ENCODE measurements at regions not wholly inside any gene's neighbourhood (a gene's known extent, or its start where the extent isn't known, plus 50 kb on each side); places are given as distances from the start of the nearest gene placed in this dataset.

DNA sequence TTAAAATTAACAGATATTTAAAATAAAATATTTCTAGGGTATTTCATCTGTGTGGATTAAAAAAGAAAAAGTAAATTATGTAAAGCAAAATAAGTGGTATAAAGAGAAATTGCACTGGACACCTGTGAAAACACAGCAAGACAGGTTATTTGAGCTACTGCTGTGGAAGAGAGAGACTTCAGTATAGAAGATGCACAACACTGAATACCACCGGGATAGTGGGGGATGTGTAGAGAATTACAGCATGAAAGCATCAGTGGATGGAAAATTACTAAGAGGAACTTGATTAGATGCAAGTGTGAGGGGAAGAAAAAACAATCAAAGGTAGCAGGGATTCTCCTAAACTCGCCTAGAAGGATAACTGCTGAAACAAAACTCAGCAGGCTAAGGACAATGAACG lies 1242.5 kb upstream of the GBE1 start:
- no peak overlapping the region for H3K4me3 ChIP-seq
- WGBS, 2 donors: 57 to 60% methylated on average over 3 of the region's 3 CpGs
- H3K36me3 ChIP-seq: no peaks in the 10 kb centered on the region
- no peak for ATAC-seq
- intact Hi-C loops (cut with DNase I): no loop called here
- no peak overlapping the region for H3K27ac ChIP-seq
- H3K4me1 ChIP-seq: no peaks in the 10 kb centered on the region
- no peaks in the 10 kb centered on the region for H3K9me3 ChIP-seq
- TF ChIP-seq, protein P1, sequence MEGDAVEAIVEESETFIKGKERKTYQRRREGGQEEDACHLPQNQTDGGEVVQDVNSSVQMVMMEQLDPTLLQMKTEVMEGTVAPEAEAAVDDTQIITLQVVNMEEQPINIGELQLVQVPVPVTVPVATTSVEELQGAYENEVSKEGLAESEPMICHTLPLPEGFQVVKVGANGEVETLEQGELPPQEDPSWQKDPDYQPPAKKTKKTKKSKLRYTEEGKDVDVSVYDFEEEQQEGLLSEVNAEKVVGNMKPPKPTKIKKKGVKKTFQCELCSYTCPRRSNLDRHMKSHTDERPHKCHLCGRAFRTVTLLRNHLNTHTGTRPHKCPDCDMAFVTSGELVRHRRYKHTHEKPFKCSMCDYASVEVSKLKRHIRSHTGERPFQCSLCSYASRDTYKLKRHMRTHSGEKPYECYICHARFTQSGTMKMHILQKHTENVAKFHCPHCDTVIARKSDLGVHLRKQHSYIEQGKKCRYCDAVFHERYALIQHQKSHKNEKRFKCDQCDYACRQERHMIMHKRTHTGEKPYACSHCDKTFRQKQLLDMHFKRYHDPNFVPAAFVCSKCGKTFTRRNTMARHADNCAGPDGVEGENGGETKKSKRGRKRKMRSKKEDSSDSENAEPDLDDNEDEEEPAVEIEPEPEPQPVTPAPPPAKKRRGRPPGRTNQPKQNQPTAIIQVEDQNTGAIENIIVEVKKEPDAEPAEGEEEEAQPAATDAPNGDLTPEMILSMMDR (IDR thresholded peaks at IDR 0.05): no peak
- H3K27me3 ChIP-seq: no peaks in the 10 kb centered on the region
- no peak for DNase-seq

DNA sequence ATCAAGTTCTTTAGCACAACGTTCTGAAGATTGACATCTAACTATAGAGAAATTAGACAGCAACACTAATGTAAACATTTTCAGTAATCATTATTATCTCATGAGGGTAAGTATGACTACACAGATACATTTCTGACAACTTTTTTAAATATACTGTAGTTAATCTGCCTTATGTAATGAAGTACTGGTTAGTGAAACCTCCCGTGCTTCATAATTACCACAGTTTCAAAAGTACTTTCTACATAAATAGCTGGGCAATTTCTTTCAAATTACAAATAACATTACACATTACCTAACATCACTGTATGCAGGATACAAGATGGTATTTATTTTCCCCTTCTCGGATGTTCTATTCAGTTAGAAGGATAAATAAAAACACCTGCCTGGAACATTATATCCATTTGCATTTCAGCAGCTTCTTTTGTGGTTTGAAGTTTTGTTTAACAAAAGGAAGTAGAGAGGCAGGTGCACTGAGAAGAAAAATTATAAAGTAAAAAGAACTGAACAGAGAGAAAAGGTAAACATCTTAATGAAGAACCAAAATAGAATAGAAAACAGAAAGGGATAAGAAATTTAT lies 1241.5 kb upstream of the GBE1 start:
- Histone ChIP-seq H3K9me3 (peaks cover 0 to 1% (median 0%) of the 10 kb centered on the region in 11 donors), H3K4me3 (no peak overlapping the region), H3K4me1 (no peaks in the 10 kb centered on the region), H3K27ac (no peak overlapping the region), H3K36me3 (no peaks in the 10 kb centered on the region), H3K27me3 (no peaks in the 10 kb centered on the region)
- no peak for ATAC-seq
- DNase-seq: no peak
- WGBS, 2 donors: 41 to 44% methylated on average over 3 of the region's 3 CpGs
- TF ChIP-seq, protein P1 (IDR thresholded peaks at IDR 0.05): no peak
- intact Hi-C loops (cut with DNase I): no loop called here

DNA sequence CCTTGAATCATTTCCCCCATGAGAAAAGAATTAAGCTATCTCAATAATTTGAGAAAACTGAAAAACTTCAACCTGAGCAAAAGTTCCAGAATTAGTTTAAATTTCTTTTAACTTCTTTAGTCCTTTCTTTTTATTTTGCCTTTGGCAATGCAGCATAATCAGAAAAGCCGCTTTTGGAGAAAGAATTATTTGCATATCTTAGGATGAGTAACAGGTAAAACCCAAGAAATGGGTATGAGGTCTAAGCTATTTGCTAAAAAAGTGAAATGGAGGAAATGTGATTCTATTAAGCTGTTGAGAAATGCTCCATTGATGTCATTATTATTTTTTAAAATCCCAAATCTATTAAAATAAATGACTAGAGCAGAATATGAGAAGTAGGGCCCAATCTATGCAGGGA lies 1238.3 kb upstream of the GBE1 start:
- WGBS, 2 donors: 78 to 85% methylated on average over 1 of the region's 1 CpG
- ATAC-seq (no peak), DNase-seq (no peak)
- intact Hi-C loops (cut with DNase I): no loop called here
- TF ChIP-seq, protein P1 (IDR thresholded peaks at IDR 0.05): no peak
- Histone ChIP-seq H3K27ac (no peak overlapping the region), H3K4me1 (no peaks in the 10 kb centered on the region), H3K36me3 (no peaks in the 10 kb centered on the region), H3K4me3 (no peak overlapping the region), H3K9me3 (peaks cover 0 to 22% (median 0%) of the 10 kb centered on the region in 11 donors), H3K27me3 (no peaks in the 10 kb centered on the region)

DNA sequence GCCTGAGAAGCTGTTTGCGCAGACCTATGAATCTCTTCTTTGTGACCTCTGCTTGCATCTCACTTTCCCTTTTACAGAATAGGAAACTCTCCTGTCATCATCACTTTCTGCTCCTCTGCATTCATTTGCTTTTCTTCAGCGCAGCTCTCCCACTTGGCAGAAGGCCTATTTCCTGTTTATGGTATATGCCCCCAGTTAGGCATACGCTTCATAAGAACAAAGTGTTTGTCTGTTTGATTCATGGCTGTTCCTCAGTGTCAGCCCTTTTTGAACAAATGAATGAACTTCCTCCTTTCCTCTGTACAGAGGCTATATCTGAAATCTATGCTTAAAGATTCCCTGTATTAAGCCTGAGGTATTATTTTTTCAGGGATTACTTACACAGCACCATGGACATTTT lies 1216.9 kb upstream of the GBE1 start:
- H3K4me3 ChIP-seq: no peak overlapping the region
- H3K36me3 ChIP-seq: no peaks in the 10 kb centered on the region
- WGBS, 2 donors: 38 to 53% methylated on average over 3 of the region's 3 CpGs
- DNase-seq (no peak), ATAC-seq (no peak)
- H3K27ac ChIP-seq: no peak overlapping the region
- H3K9me3 ChIP-seq: peaks cover 0 to 20% (median 0%) of the 10 kb centered on the region in 11 donors
- TF ChIP-seq, protein P1 (IDR thresholded peaks at IDR 0.05): no peak
- H3K27me3 ChIP-seq: no peaks in the 10 kb centered on the region
- intact Hi-C loops (cut with DNase I): no loop called here
- no peaks in the 10 kb centered on the region for H3K4me1 ChIP-seq

All from heart right ventricle (tissue), 16 donors.